Right renal cortex interstitium (tissue), 3 donors: ENCODE measurements at regions not wholly inside any gene's neighbourhood (a gene's known extent, or its start where the extent isn't known, plus 50 kb on each side); places are given as distances from the start of the nearest gene placed in this dataset.
"Not testable (repeated sequence)": the region's sequence is repeated elsewhere in the genome, so short reads cannot be mapped to it uniquely, and the experiment has no call there.

ENCODE experiments used
- DNase-seq, 3 donors: peaks; one replicate each; pipeline ENCODE4 v3.0.0-alpha.2; 2013; ENCODE audit warnings: low read depth in 3 of 3, low spot score in 2 of 3

DNA sequence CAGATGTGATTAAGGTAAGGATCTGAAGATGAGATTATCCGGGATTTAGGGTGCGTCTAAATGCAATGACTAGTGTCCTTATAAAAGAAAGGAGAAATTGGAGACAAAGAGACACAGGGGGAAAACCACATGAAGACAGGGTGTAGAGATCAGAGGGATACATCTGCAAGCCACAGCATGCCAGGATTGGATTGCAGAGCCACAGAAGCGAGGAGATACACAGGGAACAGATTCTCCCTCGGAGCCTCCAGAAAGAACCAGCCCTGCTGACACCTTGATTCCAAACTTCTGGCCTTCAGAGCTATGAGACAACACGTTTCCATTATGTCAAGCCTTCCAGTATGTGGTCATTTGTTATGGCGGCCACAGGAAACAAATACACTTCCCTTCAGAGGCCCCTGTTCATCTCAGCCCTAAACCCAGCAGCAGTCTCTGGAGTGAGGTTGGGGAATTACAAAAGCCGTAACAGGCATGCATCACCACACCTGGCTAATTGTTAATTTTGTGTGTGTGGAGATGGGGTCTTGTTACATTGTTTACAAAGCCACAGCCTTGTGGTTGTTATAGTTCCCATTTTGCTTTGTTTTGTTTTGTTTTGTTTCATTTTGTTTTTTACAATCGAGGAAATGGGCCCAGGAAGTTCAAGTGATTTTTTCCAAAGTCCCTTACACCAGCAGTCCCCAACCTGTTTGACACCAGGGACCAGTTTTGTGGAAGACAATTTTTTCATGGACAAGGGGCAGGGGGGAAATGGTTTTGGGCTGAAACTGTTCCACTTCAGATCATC is 51.6 kb upstream of the LYRM9 start:
- DNase-seq, result no peak

DNA sequence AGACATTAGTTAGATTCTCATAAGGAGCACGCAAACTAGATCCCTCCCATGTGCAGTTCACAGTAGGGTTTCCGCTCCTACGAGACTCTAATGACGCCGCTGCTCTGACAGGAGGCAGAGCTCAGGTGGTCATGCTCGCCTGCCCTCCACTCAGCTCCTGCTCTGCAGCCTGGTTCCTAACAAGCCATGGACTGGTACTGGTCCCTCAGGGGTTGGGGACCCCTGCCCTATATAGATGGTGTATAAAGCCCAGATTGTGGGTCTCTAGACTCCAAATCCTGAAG is 52.1 kb upstream of the LYRM9 start:
- no peak for DNase-seq

DNA sequence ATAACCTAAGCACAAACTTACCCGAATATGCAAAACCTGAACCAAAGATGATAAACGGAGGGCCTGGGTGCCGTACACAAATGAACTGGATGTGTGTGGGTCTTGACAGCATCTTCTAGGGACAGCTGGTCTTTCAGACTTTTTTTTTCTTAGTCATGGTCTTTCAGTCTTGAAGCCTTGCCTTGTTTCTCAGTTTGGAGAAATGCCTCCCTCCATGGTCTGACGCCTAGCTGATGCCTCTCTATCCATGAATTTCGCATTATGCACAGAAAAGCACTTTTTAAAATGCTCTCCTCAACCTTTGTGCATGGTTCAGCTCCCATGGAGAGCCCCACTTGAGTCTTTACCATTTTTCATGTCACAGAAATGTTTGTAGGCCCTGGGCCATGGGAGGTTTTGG is 52.8 kb upstream of the LYRM9 start:
- DNase-seq, result no peak

DNA sequence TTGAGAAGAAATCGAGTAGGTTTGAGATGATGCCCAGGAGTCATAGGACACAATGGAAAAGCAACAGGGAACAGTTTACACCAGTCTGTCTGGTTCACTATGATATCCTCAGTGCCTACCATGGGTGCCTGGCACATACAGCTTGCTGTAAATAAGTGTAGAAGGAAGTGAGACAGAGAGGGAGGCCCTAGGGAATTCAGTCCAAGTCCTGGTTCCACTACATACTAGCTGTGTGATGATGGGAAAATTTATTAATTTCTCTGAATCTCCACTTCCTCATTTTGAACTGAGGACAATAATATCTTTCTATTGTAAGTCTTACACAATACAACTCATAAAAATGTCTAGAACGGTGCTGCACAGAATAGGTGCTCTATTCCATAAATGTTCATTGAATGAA is 53.3 kb upstream of the LYRM9 start:
- no peak for DNase-seq

DNA sequence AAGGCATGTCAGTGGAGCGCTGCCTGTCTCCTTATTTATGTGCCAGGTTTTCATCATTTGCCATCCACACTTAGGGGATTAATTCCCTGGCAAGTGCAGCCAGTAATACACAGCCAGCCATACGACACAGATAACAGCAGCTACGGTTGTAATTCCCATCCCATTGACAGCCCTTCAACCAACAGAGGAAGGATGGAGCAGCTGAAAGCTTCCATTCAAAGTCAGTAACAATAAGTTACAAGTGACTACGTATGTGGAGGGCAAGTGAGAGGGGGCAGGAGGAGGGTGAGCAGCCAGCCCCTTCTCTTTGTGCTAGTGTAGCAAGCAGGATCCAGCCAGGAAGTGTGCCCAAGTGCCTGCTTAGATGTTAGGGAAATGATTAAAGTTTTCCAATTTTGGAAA is 53.8 kb upstream of the LYRM9 start:
- no peak for DNase-seq

DNA sequence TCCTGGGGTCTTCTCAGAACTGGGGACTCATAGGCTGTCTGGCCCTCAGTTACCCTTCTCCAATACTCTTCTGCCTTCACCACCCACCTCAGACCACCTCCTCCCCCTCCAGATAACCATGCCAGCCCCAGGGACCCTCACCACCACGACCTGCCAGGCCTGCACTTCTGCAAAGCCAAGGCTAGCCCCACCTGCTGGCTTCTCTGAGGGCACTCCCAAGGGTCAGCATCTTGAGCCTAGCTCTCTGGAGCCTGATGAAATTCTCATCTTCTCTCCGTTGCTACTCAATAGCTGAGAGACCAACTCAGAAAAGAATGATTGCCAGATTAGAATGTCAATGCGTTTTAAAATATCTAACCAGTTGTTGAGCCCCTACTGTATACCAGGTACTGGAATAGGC is 56.1 kb upstream of the LYRM9 start:
- no peak for DNase-seq

DNA sequence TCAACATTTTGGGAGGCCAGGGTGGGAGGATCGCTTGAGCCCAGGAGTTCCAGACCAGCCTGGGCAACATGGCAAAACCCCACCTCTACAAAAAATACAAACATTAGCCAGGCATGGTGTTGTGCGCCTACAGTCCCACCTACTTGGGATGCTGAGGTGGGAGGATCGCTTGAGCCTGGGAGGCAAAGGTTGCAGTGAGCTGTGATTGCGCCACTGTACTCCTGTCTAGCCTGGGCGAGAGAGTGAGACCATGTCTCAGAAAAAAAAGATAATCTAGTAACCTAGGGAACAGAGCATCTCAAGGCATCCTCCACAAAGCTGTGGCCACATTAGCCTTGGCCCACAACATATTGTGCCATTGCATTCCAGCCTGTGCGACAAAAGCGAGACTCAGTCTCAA is 57.1 kb upstream of the LYRM9 start:
- DNase-seq, result not testable (repeated sequence)

DNA sequence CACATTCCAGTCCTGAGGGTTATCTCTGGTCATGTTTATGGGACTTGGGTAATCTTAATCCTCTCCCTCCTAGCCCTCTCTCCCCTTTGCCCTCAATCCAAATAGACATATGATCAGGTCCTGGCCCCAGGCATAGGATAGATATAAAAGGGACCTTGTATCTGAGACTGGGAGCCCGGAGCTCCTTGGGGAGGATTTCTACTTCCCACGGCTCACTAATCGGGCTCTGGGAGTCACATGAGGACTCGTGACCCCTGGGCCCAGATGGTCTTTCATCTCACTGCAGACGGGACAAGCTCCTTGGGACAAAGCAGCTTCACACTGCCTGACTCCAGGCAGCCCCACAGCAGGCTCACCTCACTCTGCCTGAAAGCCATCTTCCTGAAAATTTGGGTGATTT is 57.8 kb upstream of the LYRM9 start:
- no peak for DNase-seq

DNA sequence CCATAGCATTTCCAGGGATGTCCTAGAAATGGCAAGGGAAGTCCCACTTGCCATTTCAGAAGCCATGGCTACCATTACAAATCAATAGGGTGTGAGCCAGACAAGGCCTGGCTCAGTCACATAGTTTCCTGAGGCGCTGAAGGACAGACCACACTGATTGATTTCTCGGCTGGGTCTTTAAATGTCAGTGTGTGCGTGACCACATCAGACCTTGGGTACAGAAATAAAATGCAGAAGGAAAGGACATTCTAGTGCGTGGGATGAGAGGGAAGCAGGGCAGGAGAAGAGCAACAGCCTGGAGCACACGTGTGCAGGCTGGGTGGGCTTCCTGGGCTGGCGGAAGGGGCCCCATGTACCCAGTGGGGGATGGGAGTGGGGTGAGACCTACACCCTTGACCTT is 58.7 kb upstream of the LYRM9 start:
- DNase-seq, result no peak

DNA sequence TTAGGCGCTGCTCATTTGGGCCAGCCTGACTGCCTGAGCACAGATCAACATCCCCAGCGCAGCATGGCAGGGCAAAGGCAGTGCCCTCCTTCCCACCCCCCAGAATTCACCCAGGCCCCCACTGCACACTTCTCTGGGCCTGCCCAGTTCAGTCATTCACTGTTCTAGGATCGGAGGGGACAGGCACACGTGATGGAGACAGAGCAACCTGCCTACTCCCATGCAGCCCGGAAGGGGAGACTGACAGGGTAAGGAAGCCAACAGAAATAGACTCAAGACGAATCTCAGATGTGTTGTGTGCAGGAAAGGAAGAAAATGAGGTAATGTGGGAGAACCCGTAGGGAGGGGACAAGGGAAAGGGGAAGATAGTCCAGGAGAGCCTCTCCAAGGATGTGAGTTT is 59.2 kb upstream of the LYRM9 start:
- DNase-seq, result no peak

DNA sequence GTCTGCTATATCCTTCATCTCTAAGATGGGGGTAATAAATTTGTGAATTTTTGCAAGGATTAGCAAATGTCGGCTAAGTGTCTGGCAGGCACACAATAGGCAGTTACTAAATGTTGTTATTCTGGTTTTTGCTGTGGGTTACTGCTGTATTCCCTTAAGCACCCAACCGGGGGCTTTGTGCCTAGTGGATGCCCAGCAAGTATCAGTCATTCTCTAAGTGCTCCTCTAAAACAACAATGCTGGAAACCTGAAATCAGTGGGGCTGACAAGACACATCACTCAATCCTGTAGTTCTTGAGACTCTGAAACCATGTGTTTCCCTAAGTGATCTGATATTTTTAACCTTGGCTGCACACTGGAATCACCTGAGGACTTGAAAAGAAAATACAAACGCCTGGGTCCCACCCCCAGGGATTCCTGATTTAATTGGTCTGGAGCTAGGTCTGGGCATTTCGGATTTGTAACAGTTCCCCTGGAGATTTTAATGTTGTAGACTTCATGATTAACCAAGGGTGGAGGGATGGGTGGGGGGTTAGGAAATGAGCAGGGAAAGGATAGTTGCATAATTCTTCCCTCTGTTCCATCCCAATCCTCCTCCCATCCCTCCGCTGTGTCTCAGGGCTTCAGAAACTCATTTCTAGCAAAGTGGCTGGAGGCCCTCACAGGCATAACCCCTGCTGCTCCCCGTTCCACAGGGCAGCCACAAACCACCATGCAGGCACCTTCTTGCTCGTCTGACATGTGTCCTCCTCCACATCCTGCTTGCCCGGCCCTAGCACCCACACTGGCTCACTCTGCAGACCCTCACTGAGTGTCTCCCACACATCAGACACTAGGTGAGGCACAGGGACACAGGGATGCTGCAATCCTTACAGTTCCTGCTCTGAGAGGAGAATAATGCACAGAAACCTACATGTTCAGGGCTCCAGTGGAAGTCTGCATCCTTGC is 61.7 kb upstream of the LYRM9 start:
- DNase-seq, result no peak

DNA sequence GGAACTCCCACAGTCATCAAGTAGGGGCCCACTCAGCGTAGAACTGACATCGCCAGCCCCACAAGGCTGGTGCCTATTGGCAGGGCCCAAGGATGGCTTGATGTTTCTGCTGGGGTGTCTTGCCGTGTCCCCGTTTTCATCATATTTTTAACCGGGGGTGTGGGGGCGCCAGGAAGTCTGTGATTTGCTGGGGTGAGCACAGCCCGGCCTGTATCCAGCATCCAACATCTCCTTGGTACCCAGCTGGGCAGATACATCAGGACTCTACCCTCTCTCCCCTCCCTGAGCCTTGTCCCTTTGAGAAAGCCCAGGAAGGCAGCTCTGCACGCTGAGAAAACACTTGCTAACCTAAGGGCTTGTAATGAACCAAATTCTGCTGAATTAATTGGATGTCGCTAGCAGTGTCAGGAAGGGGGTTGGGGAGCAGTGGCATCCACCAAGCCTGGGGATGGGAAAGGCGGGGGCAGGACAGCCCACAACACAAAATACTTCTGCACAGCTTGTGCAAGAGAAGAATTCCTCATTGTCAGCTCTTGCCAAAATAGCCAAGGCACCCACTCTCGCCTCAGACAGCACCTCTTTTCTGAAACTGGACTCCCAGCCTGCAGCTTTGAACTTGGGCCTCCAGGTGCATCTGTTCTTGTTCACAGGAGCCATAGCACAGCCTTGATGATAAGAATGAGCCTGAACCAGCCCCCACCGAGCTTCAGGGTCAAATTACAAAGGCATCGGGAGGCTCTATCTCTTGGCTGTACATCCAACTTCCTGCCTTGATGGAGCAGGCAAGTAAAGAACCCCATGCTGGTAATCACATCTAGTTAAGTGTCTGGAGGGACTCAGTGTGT is 63.7 kb upstream of the LYRM9 start:
- DNase-seq, result no peak

DNA sequence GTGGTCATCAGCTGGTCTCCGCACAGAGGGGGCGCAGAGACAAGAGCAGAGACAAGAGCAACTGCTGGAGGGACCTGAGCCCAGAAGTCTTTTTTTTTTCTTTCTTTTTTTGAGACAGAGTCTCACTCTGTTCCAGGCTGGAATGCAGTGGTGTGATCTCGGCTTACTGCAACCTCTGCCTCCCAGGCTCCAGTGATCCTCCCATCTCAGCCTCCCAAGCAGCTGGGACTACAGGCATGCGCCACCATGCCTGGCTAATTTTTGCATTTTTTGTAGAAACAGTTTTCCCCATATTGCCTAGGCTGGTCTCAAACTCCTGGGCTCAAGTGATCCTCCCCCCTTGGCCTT is 64.3 kb upstream of the LYRM9 start:
- not testable (repeated sequence) for DNase-seq

DNA sequence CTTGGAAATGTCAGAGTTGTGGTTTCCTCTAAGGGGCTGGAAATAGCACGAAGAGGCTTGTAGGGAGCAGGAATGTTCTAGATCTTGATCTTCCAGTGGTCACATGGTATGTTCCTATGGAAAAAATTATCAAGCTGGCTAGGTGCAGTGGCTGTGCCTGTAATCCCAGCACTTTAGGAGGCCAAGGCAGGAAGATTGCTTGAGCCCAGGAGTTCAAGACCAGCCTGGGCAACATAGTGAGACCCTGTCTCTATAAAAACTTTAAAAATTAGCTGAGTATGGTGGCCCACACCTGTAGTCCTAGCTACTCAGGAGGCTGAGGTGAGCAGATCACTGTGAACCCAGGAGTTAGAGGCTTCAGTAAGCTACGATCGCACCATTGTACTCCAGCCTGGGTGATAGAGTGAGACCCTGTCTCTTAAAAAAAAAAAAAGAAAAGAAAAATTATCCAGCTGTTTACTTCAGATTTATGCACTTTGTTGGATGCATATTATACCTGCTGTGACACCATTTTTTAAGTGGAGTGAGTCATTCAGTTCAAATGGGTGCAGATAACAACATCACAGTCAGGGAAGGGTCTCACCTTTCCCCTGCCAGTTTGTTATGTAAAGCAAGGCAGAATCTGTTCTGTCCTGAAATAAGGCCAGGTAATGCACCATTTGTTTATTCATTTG is 65.7 kb upstream of the LYRM9 start:
- no peak for DNase-seq

DNA sequence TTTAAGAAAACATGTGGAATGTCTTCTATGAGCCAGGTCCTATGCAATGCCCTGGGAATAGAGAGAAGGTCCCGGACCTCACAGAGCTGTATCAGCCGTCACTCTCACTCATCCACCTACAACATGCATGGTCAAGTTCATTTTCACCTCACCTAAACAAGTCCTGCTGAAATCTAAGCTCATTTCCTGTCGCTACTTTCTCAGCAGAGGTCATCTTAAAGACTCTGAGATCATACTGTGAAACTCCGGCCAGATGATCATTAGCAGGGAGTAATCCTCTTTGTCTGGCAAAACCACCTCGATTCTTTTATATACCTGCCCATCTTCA is 66.2 kb upstream of the LYRM9 start:
- DNase-seq, result no peak

DNA sequence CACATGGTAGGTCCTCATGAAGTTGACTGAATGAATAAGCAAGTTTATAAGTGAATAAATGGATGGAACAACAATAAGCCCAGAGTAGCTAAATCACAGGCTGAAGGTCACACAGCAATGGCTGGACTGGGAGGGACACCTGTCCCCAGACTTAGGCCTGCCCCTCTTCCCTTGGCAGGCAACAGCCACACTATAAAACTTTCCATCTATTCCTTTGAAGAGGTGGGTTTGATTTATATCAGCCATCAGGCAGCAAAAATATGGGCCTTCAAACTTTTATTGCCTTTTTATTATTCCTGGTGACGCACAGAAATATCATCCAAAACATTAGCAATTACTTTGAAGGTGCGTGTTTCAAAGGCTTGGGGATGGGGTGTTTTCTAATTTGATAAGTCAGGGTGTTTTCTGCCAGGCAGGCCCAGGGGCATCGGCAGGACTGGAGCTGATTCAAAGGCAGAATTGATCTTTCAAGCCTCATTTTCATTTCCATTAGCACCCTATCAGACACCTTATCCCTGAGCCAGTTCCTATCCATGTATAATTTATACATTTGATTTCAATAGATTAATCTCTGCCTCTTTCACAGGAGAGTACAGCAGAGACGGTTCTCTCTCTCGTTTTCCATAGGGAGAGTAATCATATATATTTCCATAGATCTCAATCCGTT is 67.2 kb upstream of the LYRM9 start:
- no peak for DNase-seq

DNA sequence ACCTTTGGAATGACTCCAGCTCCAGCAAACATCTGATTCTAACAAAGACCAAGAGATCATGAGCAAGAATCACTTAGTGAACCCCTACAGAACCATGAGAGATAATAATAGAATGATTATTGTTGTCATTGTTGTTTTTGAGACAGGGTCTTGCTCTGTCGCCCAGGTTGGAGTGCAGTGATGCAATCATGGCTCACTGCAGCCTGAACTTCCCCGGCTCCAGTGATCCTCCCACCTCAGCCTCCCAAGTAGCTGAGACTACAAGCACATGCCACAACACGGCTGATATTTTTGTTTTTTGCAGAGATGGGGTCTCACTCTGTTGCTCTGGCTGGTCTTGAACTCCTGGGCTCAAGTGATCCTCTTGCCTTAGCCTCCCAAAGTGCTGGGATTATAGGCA is 69.4 kb upstream of the LYRM9 start:
- not testable (repeated sequence) for DNase-seq

DNA sequence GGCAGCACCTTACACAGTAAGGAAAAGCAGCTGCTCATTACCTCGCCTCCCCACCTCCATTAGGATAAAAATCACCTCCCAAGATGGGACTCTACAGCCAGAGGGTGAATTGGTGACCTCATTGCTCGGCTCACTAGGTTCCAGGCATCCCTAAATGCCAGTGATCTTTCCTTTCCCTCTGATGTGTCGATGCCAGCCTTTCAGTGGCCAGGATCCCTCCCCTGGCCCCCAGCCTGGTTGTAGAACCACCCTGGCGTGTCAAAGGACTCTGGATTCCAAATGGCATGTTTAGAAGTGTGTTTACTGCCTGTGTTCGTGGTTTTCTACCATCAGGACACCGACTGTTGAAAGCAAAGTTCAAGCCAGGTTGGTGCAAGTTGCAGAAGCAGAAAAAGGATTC is 72.1 kb upstream of the LYRM9 start:
- peak; percentile 67 to 81 (median 74) for DNase-seq

DNA sequence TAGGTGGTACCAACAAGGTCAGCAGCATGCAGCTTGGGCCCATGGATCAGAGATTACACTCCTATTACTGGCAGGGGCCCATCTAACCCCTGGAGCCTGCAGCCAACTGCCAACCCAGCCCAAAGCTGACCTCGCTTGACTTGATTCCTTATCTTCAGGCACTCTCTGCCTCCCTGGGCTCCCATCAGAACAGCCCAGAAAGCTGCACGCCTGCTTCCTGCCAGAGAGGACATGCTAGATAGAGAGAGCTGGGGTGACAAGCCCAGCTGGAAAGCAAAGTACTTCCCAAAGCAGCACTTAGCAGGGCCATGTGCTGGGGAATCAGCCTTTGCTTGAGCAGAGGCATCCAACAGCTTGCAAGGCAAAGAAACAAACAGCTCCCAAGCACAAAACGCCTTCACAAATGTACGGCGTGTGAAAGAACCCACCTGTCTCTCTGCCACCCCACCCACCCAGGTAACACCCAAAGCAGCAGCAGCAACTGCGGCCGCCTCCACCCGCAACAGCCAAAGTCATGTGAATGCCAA is 74.2 kb upstream of the NLK start:
- DNase-seq, result no peak

DNA sequence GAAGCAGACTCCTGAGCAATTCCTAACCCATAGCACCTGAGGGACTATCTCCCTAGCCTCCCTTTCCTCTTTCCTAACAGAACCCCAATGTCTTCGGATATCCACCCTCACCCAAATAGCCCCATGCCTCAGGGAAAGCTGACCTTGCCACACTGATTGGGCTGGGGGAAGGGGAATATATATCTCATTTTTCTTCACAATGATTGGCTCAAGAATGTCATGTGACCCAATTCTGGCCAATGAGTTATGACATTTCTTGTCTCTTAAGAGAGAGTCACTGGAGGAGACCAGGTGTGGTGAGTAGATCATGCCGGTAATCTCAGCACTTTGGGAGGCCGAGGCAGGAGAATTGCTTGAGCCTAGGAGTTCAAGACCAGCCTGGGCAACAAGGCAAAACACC is 71.9 kb upstream of the NLK start:
- no peak for DNase-seq
